ENCODE measurements at regions not wholly inside any gene's neighbourhood (a gene's known extent, or its start where the extent isn't known, plus 50 kb on each side); places are given as distances from the start of the nearest gene placed in this dataset.

DNA sequence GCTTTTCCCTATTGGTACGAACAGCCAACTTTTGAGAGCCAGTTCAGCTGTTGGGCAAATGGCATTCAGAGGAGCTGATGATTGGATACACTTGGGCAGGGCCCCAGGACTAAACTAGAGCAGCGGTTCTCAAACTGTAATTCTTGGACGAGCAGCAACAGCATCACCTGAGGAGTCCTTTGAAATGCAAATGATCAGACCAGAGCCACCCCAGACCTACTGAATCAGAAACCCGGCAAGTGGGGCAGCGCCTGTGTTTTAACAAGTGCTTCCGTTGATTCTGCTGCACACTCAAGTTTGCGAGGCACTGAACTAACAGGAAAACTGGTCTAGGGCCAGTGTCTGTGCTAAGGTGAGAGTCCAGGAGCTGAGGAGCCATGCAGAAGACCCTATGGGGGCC lies 239.7 kb downstream of the UACA start:
- Histone ChIP-seq H3K9ac (ENCODE audit: insufficient read length, low read depth) (no peak overlapping the region), H3K9me3 (ENCODE audit: insufficient read depth, low read length) (no peaks in the 10 kb centered on the region), H3K27me3 (ENCODE audit: insufficient read depth, insufficient read length) (no peaks in the 10 kb centered on the region), H3K4me1 (ENCODE audit: insufficient read depth, insufficient read length) (peaks cover 12% of the 10 kb centered on the region), H3K36me3 (ENCODE audit: insufficient read depth, insufficient read length, low read length) (no peaks in the 10 kb centered on the region), H3K4me3 (ENCODE audit: insufficient read length, low read depth) (no peak overlapping the region)
- DNase-seq (ENCODE audit: low read depth, low spot score): no peak
- no peak for TF ChIP-seq SUZ12 (IDR thresholded peaks at IDR 0.05; ENCODE audit: extremely low read depth, insufficient read depth, insufficient read length)
- TF ChIP-seq YY1 (IDR thresholded peaks at IDR 0.05; ENCODE audit: insufficient read depth, insufficient read length): no peak
- TF ChIP-seq ZNF274 (IDR thresholded peaks at IDR 0.05; ENCODE audit: low read depth, low read length): no peak

DNA sequence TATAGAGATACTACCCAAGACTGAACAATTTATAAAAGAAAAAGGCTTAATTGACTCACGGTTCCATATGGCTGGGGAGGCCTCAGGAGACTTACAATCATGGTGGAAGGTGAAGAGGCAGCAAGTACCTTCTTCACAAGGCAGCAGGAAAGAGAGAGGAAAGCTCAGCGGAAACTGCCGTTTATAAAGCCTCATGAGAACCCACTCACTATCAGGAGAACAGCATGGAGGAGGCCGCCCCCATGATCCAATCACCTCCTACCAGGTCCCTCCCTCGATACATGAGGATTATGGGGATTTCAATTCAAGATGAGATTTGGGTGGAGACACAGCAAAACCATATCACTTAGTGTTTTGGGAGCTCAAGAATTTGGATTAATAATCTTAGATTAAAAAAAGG lies 240.2 kb downstream of the UACA start:
- no peaks in the 10 kb centered on the region for H3K27me3 ChIP-seq (ENCODE audit: insufficient read depth, insufficient read length)
- H3K9ac ChIP-seq (ENCODE audit: insufficient read length, low read depth): no peak overlapping the region
- H3K4me1 ChIP-seq (ENCODE audit: insufficient read depth, insufficient read length): peaks cover 16% of the 10 kb centered on the region
- no peaks in the 10 kb centered on the region for H3K36me3 ChIP-seq (ENCODE audit: insufficient read depth, insufficient read length, low read length)
- TF ChIP-seq YY1 (IDR thresholded peaks at IDR 0.05; ENCODE audit: insufficient read depth, insufficient read length) (no peak), SUZ12 (IDR thresholded peaks at IDR 0.05; ENCODE audit: extremely low read depth, insufficient read depth, insufficient read length) (no peak), ZNF274 (IDR thresholded peaks at IDR 0.05; ENCODE audit: low read depth, low read length) (no peak)
- DNase-seq (ENCODE audit: low read depth, low spot score): no peak
- H3K9me3 ChIP-seq (ENCODE audit: insufficient read depth, low read length): no peaks in the 10 kb centered on the region
- H3K4me3 ChIP-seq (ENCODE audit: insufficient read length, low read depth): no peak overlapping the region

GRCh38 chr15:70522323-70522966 lies 240.9 kb downstream of the UACA start:
- H3K9ac ChIP-seq (ENCODE audit: insufficient read length, low read depth): no peak overlapping the region
- H3K9me3 ChIP-seq (ENCODE audit: insufficient read depth, low read length): no peaks in the 10 kb centered on the region
- no peaks in the 10 kb centered on the region for H3K27me3 ChIP-seq (ENCODE audit: insufficient read depth, insufficient read length)
- TF ChIP-seq YY1 (IDR thresholded peaks at IDR 0.05; ENCODE audit: insufficient read depth, insufficient read length): no peak
- TF ChIP-seq ZNF274 (IDR thresholded peaks at IDR 0.05; ENCODE audit: low read depth, low read length): no peak
- TF ChIP-seq SUZ12 (IDR thresholded peaks at IDR 0.05; ENCODE audit: extremely low read depth, insufficient read depth, insufficient read length): no peak
- no peaks in the 10 kb centered on the region for H3K36me3 ChIP-seq (ENCODE audit: insufficient read depth, insufficient read length, low read length)
- H3K4me3 ChIP-seq (ENCODE audit: insufficient read length, low read depth): no peak overlapping the region
- peaks cover 16% of the 10 kb centered on the region for H3K4me1 ChIP-seq (ENCODE audit: insufficient read depth, insufficient read length)
- DNase-seq (ENCODE audit: low read depth, low spot score): no peak

GRCh38 chr15:70521576-70522322 lies 241.6 kb downstream of the UACA start:
- TF ChIP-seq ZNF274 (IDR thresholded peaks at IDR 0.05; ENCODE audit: low read depth, low read length) (no peak), YY1 (IDR thresholded peaks at IDR 0.05; ENCODE audit: insufficient read depth, insufficient read length) (no peak), SUZ12 (IDR thresholded peaks at IDR 0.05; ENCODE audit: extremely low read depth, insufficient read depth, insufficient read length) (no peak)
- Histone ChIP-seq H3K27me3 (ENCODE audit: insufficient read depth, insufficient read length) (no peaks in the 10 kb centered on the region), H3K9ac (ENCODE audit: insufficient read length, low read depth) (no peak overlapping the region), H3K36me3 (ENCODE audit: insufficient read depth, insufficient read length, low read length) (no peaks in the 10 kb centered on the region), H3K4me1 (ENCODE audit: insufficient read depth, insufficient read length) (peaks cover 23% of the 10 kb centered on the region), H3K9me3 (ENCODE audit: insufficient read depth, low read length) (no peaks in the 10 kb centered on the region), H3K4me3 (ENCODE audit: insufficient read length, low read depth) (no peak overlapping the region)
- no peak for DNase-seq (ENCODE audit: low read depth, low spot score)

GRCh38 chr15:70519616-70520015 lies 243.7 kb downstream of the UACA start:
- no peaks in the 10 kb centered on the region for H3K27me3 ChIP-seq (ENCODE audit: insufficient read depth, insufficient read length)
- no peak overlapping the region for H3K9ac ChIP-seq (ENCODE audit: insufficient read length, low read depth)
- TF ChIP-seq SUZ12 (IDR thresholded peaks at IDR 0.05; ENCODE audit: extremely low read depth, insufficient read depth, insufficient read length) (no peak), YY1 (IDR thresholded peaks at IDR 0.05; ENCODE audit: insufficient read depth, insufficient read length) (no peak), ZNF274 (IDR thresholded peaks at IDR 0.05; ENCODE audit: low read depth, low read length) (no peak)
- peaks cover 17% of the 10 kb centered on the region for H3K4me1 ChIP-seq (ENCODE audit: insufficient read depth, insufficient read length)
- DNase-seq (ENCODE audit: low read depth, low spot score): no peak
- no peak overlapping the region for H3K4me3 ChIP-seq (ENCODE audit: insufficient read length, low read depth)
- H3K36me3 ChIP-seq (ENCODE audit: insufficient read depth, insufficient read length, low read length): no peaks in the 10 kb centered on the region
- no peaks in the 10 kb centered on the region for H3K9me3 ChIP-seq (ENCODE audit: insufficient read depth, low read length)

DNA sequence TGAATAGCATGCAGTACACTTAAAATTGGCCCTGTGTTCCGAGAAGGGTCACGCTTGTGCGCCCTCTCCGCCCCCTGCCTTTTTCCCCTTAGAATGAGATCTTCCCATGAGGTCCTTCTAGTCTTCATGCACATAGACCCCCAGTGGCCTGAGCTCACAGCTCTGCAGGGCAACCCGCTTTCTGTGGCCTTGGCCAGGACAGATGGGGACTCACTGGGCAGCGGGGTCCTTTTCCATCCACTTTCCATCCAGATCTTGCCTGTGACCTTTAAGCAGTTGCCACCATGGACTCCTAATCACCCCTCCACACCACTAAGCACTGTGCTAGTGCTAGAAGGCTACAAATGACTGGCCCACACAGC lies 244.4 kb downstream of the UACA start:
- Histone ChIP-seq H3K36me3 (ENCODE audit: insufficient read depth, insufficient read length, low read length) (no peaks in the 10 kb centered on the region), H3K27me3 (ENCODE audit: insufficient read depth, insufficient read length) (no peaks in the 10 kb centered on the region)
- TF ChIP-seq ZNF274 (IDR thresholded peaks at IDR 0.05; ENCODE audit: low read depth, low read length): no peak

DNA sequence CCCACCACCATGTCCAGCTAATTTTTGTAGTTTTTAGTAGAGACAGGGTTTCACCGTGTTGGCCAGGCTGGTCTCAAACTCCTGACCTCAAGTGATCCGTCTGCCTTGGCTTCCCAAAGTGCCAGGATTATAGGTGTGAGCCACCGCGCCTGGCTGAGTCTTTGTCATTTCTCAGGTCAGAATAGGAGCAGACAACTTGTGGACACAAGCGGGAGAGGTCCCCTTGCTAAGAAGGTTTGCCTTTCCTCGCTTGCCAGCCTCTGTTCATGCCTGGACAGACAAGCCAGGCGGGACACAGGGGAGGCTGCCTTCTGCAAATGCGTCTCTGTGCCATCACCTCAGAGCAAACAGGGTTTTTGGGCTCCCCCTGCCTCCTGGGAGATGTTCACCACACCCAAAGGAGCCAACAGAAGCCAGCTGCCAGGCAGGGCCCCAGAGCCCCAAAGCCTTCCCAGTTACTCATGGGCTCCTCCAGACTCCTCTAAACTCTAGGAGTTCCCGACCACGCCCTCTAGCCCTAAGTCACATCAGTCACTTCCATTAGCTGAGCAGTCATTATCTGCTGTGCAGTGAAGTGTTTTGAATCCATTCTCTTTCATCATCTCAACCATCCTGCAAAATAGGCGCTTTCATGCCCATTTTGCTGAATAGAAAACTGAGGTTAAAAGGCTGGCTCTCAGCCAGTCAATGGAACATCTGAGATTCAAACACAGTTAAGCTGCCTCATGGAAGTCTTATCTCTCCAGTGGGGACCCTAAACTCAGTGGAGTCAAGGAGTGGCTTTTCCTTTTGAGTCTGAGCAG lies 245.0 kb downstream of the UACA start:
- H3K9ac ChIP-seq (ENCODE audit: insufficient read length, low read depth): no peak overlapping the region
- no peak for DNase-seq (ENCODE audit: low read depth, low spot score)
- H3K27me3 ChIP-seq (ENCODE audit: insufficient read depth, insufficient read length): no peaks in the 10 kb centered on the region
- no peak overlapping the region for H3K4me3 ChIP-seq (ENCODE audit: insufficient read length, low read depth)
- no peak for TF ChIP-seq ZNF274 (IDR thresholded peaks at IDR 0.05; ENCODE audit: low read depth, low read length)
- no peak for TF ChIP-seq YY1 (IDR thresholded peaks at IDR 0.05; ENCODE audit: insufficient read depth, insufficient read length)
- no peak for TF ChIP-seq SUZ12 (IDR thresholded peaks at IDR 0.05; ENCODE audit: extremely low read depth, insufficient read depth, insufficient read length)
- H3K4me1 ChIP-seq (ENCODE audit: insufficient read depth, insufficient read length): peaks cover 15% of the 10 kb centered on the region
- H3K36me3 ChIP-seq (ENCODE audit: insufficient read depth, insufficient read length, low read length): no peaks in the 10 kb centered on the region
- no peaks in the 10 kb centered on the region for H3K9me3 ChIP-seq (ENCODE audit: insufficient read depth, low read length)

More for the DNA sequence above, 244.4 kb downstream of the UACA start:
- no peak for DNase-seq (ENCODE audit: low read depth, low spot score)
- Histone ChIP-seq H3K4me1 (ENCODE audit: insufficient read depth, insufficient read length) (peaks cover 15% of the 10 kb centered on the region), H3K9ac (ENCODE audit: insufficient read length, low read depth) (no peak overlapping the region), H3K4me3 (ENCODE audit: insufficient read length, low read depth) (no peak overlapping the region), H3K9me3 (ENCODE audit: insufficient read depth, low read length) (no peaks in the 10 kb centered on the region)

Measured in NT2/D1 (cell line).